PFSK-1 (cell line): ENCODE measurements at regions not wholly inside any gene's neighbourhood (a gene's known extent, or its start where the extent isn't known, plus 50 kb on each side); places are given as distances from the start of the nearest gene placed in this dataset.

ENCODE experiments used
- FOXP2 ChIP-seq: optimal IDR thresholded peaks from 2 replicates; pipeline ENCODE3; 2011; ENCODE audit warnings: borderline replicate concordance, control low read depth, inconsistent platforms; ENCODE audit not compliant: insufficient read depth; ENCODE audit errors: extremely low read length, extremely low read depth
- POLR2AphosphoS5 ChIP-seq: IDR thresholded peaks from 2 replicates; pipeline ENCODE4 v1.6.1; 2012; ENCODE audit warnings: low read depth, mild to moderate bottlenecking, control low read depth, low read length, moderate library complexity
- REST ChIP-seq, 2 experiments: IDR thresholded peaks; 2 replicates each; pipeline versions ENCODE4 v1.6.1 to v1.8.0; 2011 to 2012; ENCODE audit warnings: low read depth in 2 of 2, low read length in 2 of 2, control low read depth in 1 of 2, inconsistent platforms in 1 of 2, mild to moderate bottlenecking in 1 of 2, moderate library complexity in 1 of 2; ENCODE audit not compliant: insufficient read depth in 1 of 2
- SIN3A ChIP-seq: IDR thresholded peaks from 2 replicates; pipeline ENCODE4 v1.6.1; 2012; ENCODE audit warnings: mild to moderate bottlenecking, low read length, moderate library complexity, borderline replicate concordance; ENCODE audit not compliant: insufficient read depth
- TAF1 ChIP-seq: IDR thresholded peaks from 2 replicates; pipeline ENCODE4 v1.6.1; 2012; ENCODE audit warnings: low read length, control low read depth, borderline replicate concordance; ENCODE audit not compliant: insufficient read depth

- TF ChIP-seq FOXP2 (no peak), POLR2AphosphoS5 (no peak), SIN3A (no peak), TAF1 (no peak), REST (IDR thresholded peaks at IDR 0.05; ENCODE audit: insufficient read depth in 1 of 2, low read depth in 2 of 2, low read length in 2 of 2) (no peak)
These were observed 57.9 kb downstream of the FANCF start for GRCh38 chr11:22567759-22568158.

GRCh38 chr11:22566293-22566692 lies 59.3 kb downstream of the FANCF start:
- TF ChIP-seq FOXP2 = no peak
- TF ChIP-seq POLR2AphosphoS5 = no peak
- no peak for TF ChIP-seq TAF1
- no peak for TF ChIP-seq REST (IDR thresholded peaks at IDR 0.05; ENCODE audit: insufficient read depth in 1 of 2, low read depth in 2 of 2, low read length in 2 of 2)
- no peak for TF ChIP-seq SIN3A

- TF ChIP-seq FOXP2 = no peak
- no peak for TF ChIP-seq POLR2AphosphoS5
- TF ChIP-seq TAF1 = no peak
- TF ChIP-seq SIN3A = no peak
- no peak for TF ChIP-seq REST (IDR thresholded peaks at IDR 0.05; ENCODE audit: insufficient read depth in 1 of 2, low read depth in 2 of 2, low read length in 2 of 2)
These were observed 64.3 kb downstream of the FANCF start for GRCh38 chr11:22561283-22561682.

- no peak for TF ChIP-seq FOXP2
- TF ChIP-seq POLR2AphosphoS5 = no peak
- no peak for TF ChIP-seq TAF1
- TF ChIP-seq REST (IDR thresholded peaks at IDR 0.05; ENCODE audit: insufficient read depth in 1 of 2, low read depth in 2 of 2, low read length in 2 of 2) = no peak
- no peak for TF ChIP-seq SIN3A
These were observed 66.2 kb downstream of the FANCF start for GRCh38 chr11:22559416-22559815.

- TF ChIP-seq REST (IDR thresholded peaks at IDR 0.05; ENCODE audit: insufficient read depth in 1 of 2, low read depth in 2 of 2, low read length in 2 of 2) (no peak), SIN3A (no peak), FOXP2 (no peak), TAF1 (no peak), POLR2AphosphoS5 (no peak)
These were observed 67.0 kb downstream of the FANCF start for GRCh38 chr11:22558664-22559063.
